GM21381 (cell line): ENCODE measurements at regions not wholly inside any gene's neighbourhood (a gene's known extent, or its start where the extent isn't known, plus 50 kb on each side); places are given as distances from the start of the nearest gene placed in this dataset.

ENCODE experiments used
- ATAC-seq: cut with Tn5 transposase; IDR thresholded peaks from one replicate; pipeline ENCODE4 v1.9.1; 2021; ENCODE audit warnings: mild to moderate bottlenecking, moderate library complexity; ENCODE audit not compliant: unreplicated experiment

DNA sequence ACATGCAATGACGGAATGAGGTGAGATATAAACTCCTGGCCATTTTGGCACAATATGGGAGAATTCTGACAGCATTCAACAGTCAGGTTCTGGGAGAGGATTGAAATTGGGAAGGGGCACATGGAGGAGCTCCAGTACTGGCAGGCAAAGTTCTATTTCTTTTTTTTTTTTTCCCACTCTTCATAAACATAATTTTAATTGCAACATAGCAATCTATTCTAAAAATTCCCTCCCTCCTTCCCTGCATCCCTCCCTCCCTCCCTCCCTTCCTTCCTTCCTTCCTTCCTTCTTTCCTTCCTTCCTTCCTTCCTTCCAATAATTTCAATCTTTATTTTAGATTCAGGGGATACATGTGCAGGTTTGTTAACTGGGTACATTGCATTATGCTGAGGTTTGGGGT lies 93.2 kb downstream of the PTCSC3 start:
- ATAC-seq, result no peak

GRCh38 chr14:36078080-36078479 lies 98.4 kb downstream of the PTCSC3 start:
- no peak for ATAC-seq

- no peak for ATAC-seq
These were observed 100.3 kb downstream of the PTCSC3 start for GRCh38 chr14:36076197-36076596.

DNA sequence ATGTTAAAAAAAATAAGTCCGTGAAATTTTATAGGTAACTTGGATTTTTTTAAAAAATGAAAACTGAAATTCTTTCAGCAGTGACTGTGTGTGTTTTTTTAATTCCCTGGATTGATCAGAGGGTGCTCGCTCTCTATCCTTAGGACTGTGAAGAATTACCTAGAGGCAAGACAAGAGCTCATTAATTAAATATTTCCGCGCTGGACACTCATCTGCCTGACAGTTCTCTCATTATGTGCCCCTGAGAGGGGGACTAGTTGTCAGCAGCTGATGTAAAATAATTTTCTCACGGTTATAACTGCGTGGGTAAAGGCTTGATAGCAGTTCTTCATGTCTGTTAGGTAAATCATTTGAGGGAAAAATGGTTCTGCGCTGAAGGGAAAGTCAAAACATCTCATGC lies 101.3 kb downstream of the PTCSC3 start:
- no peak for ATAC-seq

- ATAC-seq, result no peak
These were observed 105.8 kb downstream of the PTCSC3 start for GRCh38 chr14:36070720-36071043.

GRCh38 chr14:36070031-36070719 lies 106.3 kb downstream of the PTCSC3 start:
- peak; percentile 81 for ATAC-seq

DNA sequence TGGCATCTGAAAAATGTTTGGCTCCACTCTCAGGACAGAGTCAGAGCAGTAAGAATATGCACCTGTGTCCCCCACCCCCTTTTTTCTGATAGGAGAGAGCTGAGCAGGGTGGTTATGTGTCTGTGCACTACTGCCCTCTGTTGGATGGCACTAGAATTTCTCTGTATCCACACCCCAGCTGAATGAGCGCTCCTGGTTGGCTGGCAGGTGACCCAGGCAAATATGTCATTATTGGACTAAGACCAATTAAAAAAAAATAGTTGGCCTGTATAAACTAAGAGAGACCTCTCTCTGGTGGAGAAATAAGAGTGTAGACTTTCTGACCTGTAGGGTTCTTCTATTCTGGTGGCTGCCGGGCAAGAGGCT lies 107.0 kb downstream of the PTCSC3 start:
- ATAC-seq, result no peak

DNA sequence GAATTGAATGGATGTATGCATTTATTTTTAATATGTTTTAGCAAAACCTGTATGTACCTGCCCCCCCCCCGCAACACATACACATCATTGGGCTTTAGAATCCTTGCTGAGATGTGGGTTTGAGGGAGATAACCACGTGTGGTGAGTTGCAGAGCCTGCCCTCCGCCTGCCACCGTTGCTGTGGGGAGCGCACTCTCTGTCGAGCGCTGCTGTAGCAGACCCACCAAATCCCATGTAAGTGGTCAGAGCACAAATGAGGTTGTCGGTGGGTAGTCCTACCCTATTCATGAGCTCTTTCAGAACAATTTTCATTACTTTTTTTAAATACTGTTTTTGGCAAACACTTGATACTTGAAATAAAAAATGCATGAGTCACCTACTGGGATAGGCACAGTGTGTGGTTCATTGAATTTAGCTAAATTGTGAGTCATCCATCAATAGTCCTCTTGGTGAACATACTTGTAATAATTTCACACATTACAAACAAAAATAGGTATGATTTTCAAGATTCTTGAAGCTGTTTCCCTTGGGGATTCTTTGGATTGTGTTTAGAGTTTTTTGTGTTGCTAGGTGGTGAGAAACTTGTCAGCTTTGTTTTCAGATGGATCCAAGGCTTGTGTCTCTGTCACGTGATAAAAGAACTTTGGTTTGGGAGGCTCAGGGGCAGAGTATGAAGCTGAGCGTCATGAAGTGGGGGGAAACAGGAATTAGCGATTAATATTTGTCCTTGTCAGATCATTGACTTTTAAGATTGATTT lies 107.6 kb downstream of the PTCSC3 start:
- no peak for ATAC-seq

GRCh38 chr14:36067428-36068187 lies 108.9 kb downstream of the PTCSC3 start:
- ATAC-seq, result no peak

DNA sequence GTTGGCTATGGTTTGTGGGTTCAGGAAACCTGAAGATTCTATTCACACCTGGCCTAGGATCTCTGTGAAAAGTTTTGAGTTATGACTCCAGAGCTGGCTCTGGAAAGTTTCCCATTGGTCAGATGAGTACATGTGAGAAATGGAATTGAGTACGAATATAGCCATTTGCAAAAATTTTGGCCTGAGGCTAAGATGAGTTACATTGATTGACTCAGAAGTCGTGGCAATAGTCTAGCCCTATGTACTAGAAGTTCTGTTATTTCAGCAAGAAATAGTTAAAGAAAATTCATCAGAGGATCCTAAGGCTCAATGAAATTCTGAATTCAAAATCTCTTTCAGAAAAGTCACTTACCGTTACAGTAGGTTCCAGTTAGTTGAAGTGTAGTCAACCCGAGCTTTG lies 109.9 kb downstream of the PTCSC3 start:
- no peak for ATAC-seq

- no peak for ATAC-seq
These were observed 110.7 kb downstream of the PTCSC3 start for GRCh38 chr14:36065831-36066230.

GRCh38 chr14:36059531-36059930 lies 117.0 kb downstream of the PTCSC3 start:
- no peak for ATAC-seq

DNA sequence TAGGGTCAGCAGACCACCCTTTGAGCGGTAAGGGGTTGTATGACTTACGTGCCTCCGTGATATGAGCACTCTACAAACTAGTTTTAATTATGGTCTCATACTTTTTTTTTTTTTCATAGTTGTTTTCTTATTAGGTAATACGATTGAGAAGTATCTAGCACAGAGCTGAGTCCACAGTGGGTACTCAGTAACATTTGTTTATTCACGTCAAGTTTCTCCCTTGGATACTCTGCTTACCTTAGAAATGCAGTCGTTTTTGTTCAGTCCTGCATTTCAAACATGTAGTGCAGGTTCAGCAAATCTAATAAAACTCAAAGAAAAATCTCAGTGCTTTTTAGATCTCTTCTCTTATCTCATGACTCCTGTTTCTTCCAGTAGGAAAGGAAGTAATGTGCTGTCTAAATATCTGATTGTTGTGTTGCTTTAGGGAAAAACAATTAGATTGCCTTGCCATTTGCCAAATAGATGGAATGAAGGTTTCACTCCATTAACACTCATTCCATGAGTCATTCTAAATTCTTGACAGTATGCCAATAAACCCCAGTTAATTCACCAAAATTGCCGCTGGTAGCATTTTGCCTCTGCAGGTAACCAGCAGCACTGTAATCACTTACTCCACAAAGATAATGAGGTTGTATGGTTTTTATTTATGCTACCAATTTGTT lies 118.9 kb downstream of the PTCSC3 start:
- no peak for ATAC-seq

DNA sequence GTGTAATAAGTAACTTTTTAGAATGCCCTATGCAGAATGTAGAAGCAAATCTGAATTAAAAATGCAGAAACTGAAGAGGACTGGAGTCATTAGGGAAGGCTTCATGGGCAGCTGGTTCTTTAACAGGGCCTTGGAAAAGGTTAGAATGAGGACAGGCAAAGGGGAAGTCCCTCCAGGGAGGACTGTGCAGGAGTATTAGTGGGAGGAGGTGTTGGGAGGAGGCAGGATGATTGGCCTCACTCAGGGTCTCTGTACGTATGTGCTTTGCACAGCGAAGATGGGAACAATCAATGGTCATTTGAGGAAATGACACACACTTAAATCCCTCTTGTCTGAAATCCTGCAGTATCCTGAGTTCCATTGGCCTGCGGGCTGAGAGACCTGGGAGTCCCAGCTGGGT lies 119.7 kb downstream of the PTCSC3 start:
- ATAC-seq, result no peak

- no peak for ATAC-seq
These were observed 120.8 kb downstream of the PTCSC3 start for GRCh38 chr14:36055681-36056225.

DNA sequence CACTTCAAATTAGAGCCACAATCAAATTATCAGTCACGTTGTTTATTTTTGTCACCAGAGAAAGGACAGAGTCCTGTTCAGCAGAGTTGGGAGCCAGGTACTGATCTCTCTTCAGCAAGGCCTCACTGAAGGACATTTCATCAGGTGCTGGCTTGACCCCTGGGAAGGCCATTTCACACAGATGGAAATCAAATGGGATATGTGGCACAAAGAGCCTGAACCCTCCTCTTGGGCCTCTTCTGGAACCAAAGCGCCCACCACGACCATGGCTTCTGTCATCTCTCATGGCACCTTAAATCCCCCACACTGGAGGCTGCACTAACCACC lies 121.5 kb downstream of the PTCSC3 start:
- no peak for ATAC-seq

GRCh38 chr14:36054353-36055051 lies 122.0 kb downstream of the PTCSC3 start:
- no peak for ATAC-seq

DNA sequence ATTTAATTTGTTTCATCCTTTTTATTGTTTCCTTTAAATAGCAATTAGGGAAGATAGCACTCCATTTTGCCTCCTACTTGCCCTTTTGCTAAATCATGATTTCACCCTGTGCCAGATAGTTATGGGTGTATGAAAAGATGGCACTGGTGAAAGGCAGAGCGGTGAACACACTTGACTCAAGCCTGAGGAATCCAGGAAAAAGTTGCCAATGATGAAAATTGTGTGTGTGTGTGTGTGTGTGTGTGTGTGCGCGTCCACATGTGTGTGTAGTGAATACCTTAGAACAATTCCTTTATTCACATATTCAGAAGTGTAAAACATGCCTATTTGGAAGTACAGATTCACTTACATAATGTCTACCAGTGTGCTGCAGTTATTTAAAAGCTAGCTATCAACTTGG lies 123.8 kb downstream of the PTCSC3 start:
- no peak for ATAC-seq

- ATAC-seq, result no peak
These were observed 124.5 kb downstream of the PTCSC3 start for GRCh38 chr14:36052063-36052462.

GRCh38 chr14:36048667-36049066 lies 127.9 kb downstream of the PTCSC3 start:
- ATAC-seq, result no peak

DNA sequence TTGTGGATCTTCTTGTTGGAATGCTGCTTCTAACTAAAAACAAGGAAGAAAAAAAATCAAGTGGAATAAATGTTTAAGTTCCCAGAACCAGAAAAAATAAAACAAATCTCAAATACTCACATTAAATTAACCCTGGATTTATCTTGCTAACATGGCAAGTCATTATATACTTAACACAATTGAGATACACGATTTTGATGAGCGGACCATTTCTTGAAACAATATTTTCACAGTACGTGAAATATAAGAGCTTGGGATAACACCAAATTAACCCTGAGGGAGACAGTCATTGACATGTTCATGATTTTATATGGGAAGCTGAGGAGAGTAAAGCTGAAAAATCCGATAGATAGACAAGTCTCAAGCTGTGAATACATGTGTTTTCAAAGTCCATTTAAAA lies 128.6 kb downstream of the PTCSC3 start:
- ATAC-seq, result no peak
